Cardiac fibroblast (primary cell): ENCODE measurements at regions not wholly inside any gene's neighbourhood (a gene's known extent, or its start where the extent isn't known, plus 50 kb on each side); places are given as distances from the start of the nearest gene placed in this dataset.
"Not testable (repeated sequence)": the region's sequence is repeated elsewhere in the genome, so short reads cannot be mapped to it uniquely, and the experiment has no call there.

Experiments used
- DNase-seq, 2 donors: peaks; one replicate each; pipeline versions ENCODE4 v3.0.0 to v3.0.0-alpha.2; 2010; ENCODE audit warnings: low read depth in 2 of 2
- H3K4me3 ChIP-seq, 2 donors: replicated peaks in 1 of 2; 1 replicate in 1 of 2; 2 replicates in 1 of 2; pipeline ENCODE4 v1.5.1; 2011; ENCODE audit warnings: low read depth in 2 of 2, low read length in 2 of 2, mild to moderate bottlenecking in 2 of 2, moderate library complexity in 1 of 2
- CTCF ChIP-seq: IDR thresholded peaks from one replicate; pipeline ENCODE4 v1.5.1; 2011; ENCODE audit warnings: low read depth, mild to moderate bottlenecking, low read length, inconsistent platforms

GRCh38 chr1:197995408-197996258 is 78.5 kb downstream of the LHX9 start:
- DNase-seq, result no peak
- H3K4me3 ChIP-seq, result no peak overlapping the region
- no peak for TF ChIP-seq CTCF

GRCh38 chr1:197996259-197996512 is 79.0 kb downstream of the LHX9 start:
- DNase-seq, H3K4me3 ChIP-seq: not testable (repeated sequence)

- no peak for TF ChIP-seq CTCF
- no peak overlapping the region for H3K4me3 ChIP-seq
- no peak for DNase-seq
These were observed 80.9 kb downstream of the LHX9 start for GRCh38 chr1:197998110-197998509.

GRCh38 chr1:198001776-198002408 is 84.7 kb downstream of the LHX9 start:
- H3K4me3 ChIP-seq, result no peak overlapping the region
- peak; percentile 22 to 56 for DNase-seq
- TF ChIP-seq CTCF, result no peak

- no peak overlapping the region for H3K4me3 ChIP-seq
- DNase-seq, result no peak
- no peak for TF ChIP-seq CTCF
These were observed 86.3 kb downstream of the LHX9 start for GRCh38 chr1:198003468-198003867.

GRCh38 chr1:198007011-198007410 is 89.8 kb downstream of the LHX9 start:
- DNase-seq, result no peak
- no peak for TF ChIP-seq CTCF
- H3K4me3 ChIP-seq, result no peak overlapping the region

- H3K4me3 ChIP-seq, result no peak overlapping the region
- peak in 1 of 2 donors; percentile 16 for DNase-seq
- TF ChIP-seq CTCF, result no peak
These were observed 90.8 kb downstream of the LHX9 start for GRCh38 chr1:198007687-198008607.
